Endothelial cell of umbilical vein (primary cell): ENCODE measurements at regions not wholly inside any gene's neighbourhood (a gene's known extent, or its start where the extent isn't known, plus 50 kb on each side); places are given as distances from the start of the nearest gene placed in this dataset.

Source experiments
- BruUV-seq: library from RNA; stranded (reverse); fragments of 400-500 nt; replicated peaks from 2 replicates; lab custom pipeline; 2021; lab: Mats Ljungman, UMichigan
- CTCF ChIA-PET: fragments of 300-600, 350-600 bp; sonication (Branson Sonifier 250); formaldehyde crosslinking; loops from one replicate; lab custom pipeline; 2021; ENCODE audit warnings: antibody characterized with exemption, inconsistent platforms; lab: Charles Lee
- POLR2A ChIA-PET: fragments of 300-600, 350-600 bp; sonication (Branson Sonifier 250); formaldehyde crosslinking; loops from one replicate; lab custom pipeline; 2021; ENCODE audit warnings: antibody characterized with exemption, inconsistent platforms; lab: Charles Lee
- DNase-seq: peaks from one replicate; pipeline ENCODE4 v3.0.0-alpha.2; 2011; ENCODE audit warnings: low read depth, low spot score
- FAIRE-seq: peaks from 2 replicates; lab custom pipeline; 2011; peaks lifted over from hg19 to GRCh38; lab: Jason Lieb, UNC
- H2AFZ ChIP-seq: 2 replicates; pipeline ENCODE4 v1.6.0; 2012; ENCODE audit warnings: low read depth, low read length, control low read depth, inconsistent platforms
- H3K27ac ChIP-seq: 2 replicates; pipeline ENCODE4 v1.5.1; 2011; ENCODE audit warnings: low read depth, mild to moderate bottlenecking, control low read depth, low read length, moderate library complexity; ENCODE audit not compliant: insufficient read depth
- H3K27me3 ChIP-seq, 2 experiments: 2 replicates each; pipeline versions ENCODE4 v1.6.0 to v1.6.1; 2011; ENCODE audit warnings: low read length in 2 of 2, mixed read lengths in 1 of 2; ENCODE audit not compliant: control insufficient read depth in 2 of 2, insufficient read depth in 2 of 2
- H3K36me3 ChIP-seq, 2 experiments: 2 replicates in 1 of 2; 3 replicates in 1 of 2; pipeline ENCODE4 v1.5.1; 2011; ENCODE audit warnings: low read length in 2 of 2, mild to moderate bottlenecking in 1 of 2, moderate library complexity in 1 of 2; ENCODE audit not compliant: control insufficient read depth in 2 of 2, insufficient read depth in 2 of 2; ENCODE audit errors: extremely low read depth in 1 of 2
- H3K4me1 ChIP-seq: 3 replicates; pipeline ENCODE4 v1.5.1; 2011; ENCODE audit warnings: mild to moderate bottlenecking, low read length; ENCODE audit not compliant: control insufficient read depth, insufficient read depth; ENCODE audit errors: extremely low read depth
- H3K4me2 ChIP-seq: 2 replicates; pipeline ENCODE4 v1.6.1; 2011; ENCODE audit warnings: low read length, control low read depth, mixed read lengths; ENCODE audit not compliant: insufficient read depth
- H3K4me3 ChIP-seq, 3 experiments: fragments of 200-600 bp in 1 of 3; sonication (generic), shearing (Covaris generic) in 1 of 3; replicated peaks in 1 of 3; 2 replicates each; pipeline ENCODE4 v1.5.1; 2011 to 2016; ENCODE audit warnings: control low read depth in 3 of 3, low read length in 3 of 3, mild to moderate bottlenecking in 2 of 3, inconsistent platforms in 1 of 3, low read depth in 1 of 3, moderate library complexity in 1 of 3; ENCODE audit not compliant: insufficient read depth in 1 of 3
- H3K79me2 ChIP-seq: 2 replicates; pipeline ENCODE4 v1.6.0; 2012; ENCODE audit warnings: low read length, inconsistent platforms; ENCODE audit not compliant: control insufficient read depth, insufficient read depth
- H3K9ac ChIP-seq: replicated peaks from 2 replicates; pipeline ENCODE3; 2011; ENCODE audit warnings: low read length, control low read depth; ENCODE audit not compliant: insufficient read depth; ENCODE audit errors: extremely low read depth
- H3K9me1 ChIP-seq: replicated peaks from 3 replicates; pipeline ENCODE4 v1.6.0; 2011; ENCODE audit warnings: mild to moderate bottlenecking, low read length; ENCODE audit not compliant: control insufficient read depth, insufficient read depth; ENCODE audit errors: extremely low read depth
- H3K9me3 ChIP-seq: replicated peaks from 2 replicates; pipeline ENCODE4 v1.5.1; 2012; ENCODE audit warnings: low read length, inconsistent platforms; ENCODE audit not compliant: control insufficient read depth, insufficient read depth
- H4K20me1 ChIP-seq: replicated peaks from 2 replicates; pipeline ENCODE3; 2011; ENCODE audit warnings: mild to moderate bottlenecking, low read length; ENCODE audit not compliant: control insufficient read depth, insufficient read depth; ENCODE audit errors: extremely low read depth
- CTCF ChIP-seq, 2 donors: IDR thresholded peaks; 1 replicate in 1 of 2; 2 replicates in 1 of 2; pipeline ENCODE4 v1.5.1; 2011; ENCODE audit warnings: low read length in 2 of 2, mild to moderate bottlenecking in 2 of 2, moderate library complexity in 2 of 2, control low read depth in 1 of 2, inconsistent platforms in 1 of 2, low read depth in 1 of 2; ENCODE audit not compliant: insufficient read depth in 1 of 2; ENCODE audit errors: extremely low read depth in 1 of 2
- EZH2 ChIP-seq: IDR thresholded peaks from 2 replicates; pipeline ENCODE4 v1.6.1; 2012; ENCODE audit warnings: borderline replicate concordance, low read depth, mild to moderate bottlenecking, moderate library complexity, low read length, inconsistent platforms; ENCODE audit not compliant: severe bottlenecking
- FOS ChIP-seq: IDR thresholded peaks from 2 replicates; pipeline ENCODE4 v1.6.1; 2011; ENCODE audit warnings: mild to moderate bottlenecking, low read length, moderate library complexity, borderline replicate concordance; ENCODE audit not compliant: insufficient read depth
- GATA2 ChIP-seq: IDR thresholded peaks from 2 replicates; pipeline ENCODE4 v1.7.0; 2011; ENCODE audit warnings: low read depth, mild to moderate bottlenecking, moderate library complexity, mixed read lengths, low read length; ENCODE audit not compliant: insufficient read length, insufficient read depth
- JUN ChIP-seq: IDR thresholded peaks from 2 replicates; pipeline ENCODE4 v1.6.1; 2011; ENCODE audit warnings: borderline replicate concordance, low read depth; ENCODE audit not compliant: insufficient read length, insufficient read depth
- MAX ChIP-seq: IDR thresholded peaks from 2 replicates; pipeline ENCODE4 v1.6.1; 2011; ENCODE audit not compliant: insufficient read depth, insufficient read length
- MYC ChIP-seq: IDR thresholded peaks from one replicate; pipeline ENCODE4 v1.6.1; 2011; ENCODE audit warnings: mild to moderate bottlenecking, low read depth, low read length
- POLR2A ChIP-seq: IDR thresholded peaks from 2 replicates; pipeline ENCODE4 v1.6.1; 2012; ENCODE audit warnings: low read depth, mild to moderate bottlenecking, control low read depth, low read length
- POLR2AphosphoS5 ChIP-seq: IDR thresholded peaks from 2 replicates; pipeline ENCODE4 v1.6.1; 2012; ENCODE audit warnings: low read depth, mild to moderate bottlenecking, control low read depth, low read length, moderate library complexity; ENCODE audit not compliant: insufficient read depth
- dilution Hi-C: fragments of 300-500 bp; cut with MboI; formaldehyde crosslinking; loops from one replicate; pipeline ENCODE4 v1.15.0; 2019; ENCODE audit warnings: low sequenced_read_pairs; ENCODE audit not compliant: extremely low pct_ligation_motif_present
- intact Hi-C: fragments of 100-400 bp; cut with micrococcal nuclease; formaldehyde crosslinking; loops from one replicate; pipeline ENCODE4 v1.10.0; 2022

GRCh38 chrX:20459410-20460350, 193.0 kb upstream of the RPS6KA3 start:
- Histone ChIP-seq H3K27me3 (no peaks in the 10 kb centered on the region), H3K27ac (no peak overlapping the region), H3K9me3 (no peaks in the 10 kb centered on the region), H3K4me3 (no peak overlapping the region), H3K79me2 (no peaks in the 10 kb centered on the region), H3K4me1 (peaks cover 4% of the 10 kb centered on the region), H4K20me1 (no peaks in the 10 kb centered on the region), H3K9ac (no peak overlapping the region), H2AFZ (no peak overlapping the region), H3K9me1 (no peaks in the 10 kb centered on the region), H3K36me3 (no peaks in the 10 kb centered on the region), H3K4me2 (no peak overlapping the region)
- intact Hi-C loops (no loop called here), dilution Hi-C loops (no loop called here)
- ChIA-PET CTCF (no interaction called here), POLR2A (no interaction called here)
- TF ChIP-seq POLR2AphosphoS5 (no peak), EZH2 (no peak), MYC (no peak), JUN (no peak), MAX (no peak), CTCF (IDR thresholded peaks at IDR 0.05; ENCODE audit: extremely low read depth in 1 of 2, insufficient read depth in 1 of 2, low read depth in 1 of 2, low read length in 2 of 2) (no peak), POLR2A (no peak), GATA2 (no peak), FOS (no peak)
- no TSS peak for BruUV-seq
- DNase-seq (no peak), FAIRE-seq (no peak)
